HCT116 (cell line): ENCODE measurements at regions not wholly inside any gene's neighbourhood (a gene's known extent, or its start where the extent isn't known, plus 50 kb on each side); places are given as distances from the start of the nearest gene placed in this dataset.

Experiments
- ATAC-seq: fragments of 200-7000 bp; cut with Tn5 transposase; 2 replicates; pipeline ENCODE4 v1.9.1; 2020; ENCODE audit warnings: mild to moderate bottlenecking, moderate library complexity
- BruUV-seq: library from RNA; stranded (reverse); fragments of 400-500 nt; replicated peaks from 2 replicates; lab custom pipeline; 2021; lab: Mats Ljungman, UMichigan
- CTCF ChIA-PET: fragments of 300-600 bp; sonication (Branson Sonifier 250); formaldehyde crosslinking; loops from one replicate; lab custom pipeline; 2021; ENCODE audit warnings: antibody characterized with exemption; lab: Charles Lee
- POLR2A ChIA-PET: fragments of 300-600, 350-600 bp; sonication (Branson Sonifier 250); formaldehyde crosslinking; loops from one replicate; lab custom pipeline; 2021; ENCODE audit warnings: antibody characterized with exemption; lab: Charles Lee
- RAD21 ChIA-PET, 2 experiments: fragments of 300-600 bp; sonication (Branson Sonifier 250); formaldehyde crosslinking; loops; one replicate each; lab custom pipeline; 2023; ENCODE audit warnings: low total read pairs in 2 of 2; ENCODE audit not compliant: uncharacterized antibody in 2 of 2, unreplicated experiment in 2 of 2, low non-redundant PET in 1 of 2; lab: Charles Lee
- DNase-seq: peaks from one replicate; pipeline ENCODE4 v3.0.0-alpha.2; 2010; ENCODE audit warnings: low read depth, low spot score
- H2AFZ ChIP-seq: fragments of 200-600 bp; shearing (Covaris generic), sonication (generic); 2 replicates; pipeline ENCODE4 v1.6.1; 2017; ENCODE audit warnings: low read depth, mixed run types, mixed read lengths, antibody characterized with exemption, low read length; ENCODE audit not compliant: poor library complexity, severe bottlenecking
- H3K27ac ChIP-seq: 2 replicates; pipeline ENCODE4 v1.5.1; 2012; ENCODE audit warnings: low read depth, low read length
- H3K27me3 ChIP-seq: fragments of 200-600 bp; sonication (generic); 2 replicates; pipeline ENCODE4 v1.6.1; 2016; ENCODE audit warnings: mixed run types, low read length, mixed read lengths; ENCODE audit not compliant: insufficient read depth
- H3K36me3 ChIP-seq, 2 experiments: fragments of 200-500 bp in 1 of 2; fragments of 200-600 bp in 1 of 2; sonication (Bioruptor generic) in 1 of 2; sonication (generic) in 1 of 2; 2 replicates each; pipeline versions ENCODE4 v1.5.1 to v1.6.1; 2014 to 2016; ENCODE audit warnings: low read length in 2 of 2, inconsistent platforms in 1 of 2, mixed read lengths in 1 of 2, mixed run types in 1 of 2; ENCODE audit not compliant: insufficient read depth in 2 of 2, control insufficient read depth in 1 of 2
- H3K4me1 ChIP-seq, 2 experiments: fragments of 200-600 bp in 1 of 2; sonication (generic) in 1 of 2; 2 replicates each; pipeline versions ENCODE4 v1.5.1 to v1.6.1; 2012 to 2017; ENCODE audit warnings: low read length in 2 of 2, inconsistent platforms in 1 of 2, mild to moderate bottlenecking in 1 of 2, mixed read lengths in 1 of 2, mixed run types in 1 of 2, moderate library complexity in 1 of 2; ENCODE audit not compliant: insufficient read depth in 2 of 2, control insufficient read depth in 1 of 2
- H3K4me2 ChIP-seq: fragments of 200-600 bp; sonication (generic); 2 replicates; pipeline ENCODE4 v1.6.1; 2017; ENCODE audit warnings: mixed run types, low read length, mixed read lengths
- H3K4me3 ChIP-seq, 2 experiments: fragments of 200-600 bp in 1 of 2; sonication (generic) in 1 of 2; replicated peaks in 1 of 2; 2 replicates each; pipeline ENCODE4 v1.5.1; 2011 to 2016; ENCODE audit warnings: low read length in 2 of 2, control low read depth in 1 of 2, low read depth in 1 of 2, mild to moderate bottlenecking in 1 of 2, mixed read lengths in 1 of 2, mixed run types in 1 of 2
- H3K79me2 ChIP-seq: fragments of 200-600 bp; sonication (generic); 2 replicates; pipeline ENCODE4 v1.6.1; 2017; ENCODE audit warnings: mild to moderate bottlenecking, mixed run types, low read length, moderate library complexity, mixed read lengths; ENCODE audit not compliant: insufficient read depth
- H3K9ac ChIP-seq: fragments of 200-600 bp; sonication (generic); 2 replicates; pipeline ENCODE4 v1.6.1; 2016; ENCODE audit warnings: low read length, mixed read lengths
- H3K9me2 ChIP-seq: fragments of 200-600 bp; sonication (generic), shearing (Covaris generic); 2 replicates; pipeline ENCODE4 v1.6.1; 2017; ENCODE audit warnings: mixed run types, mild to moderate bottlenecking, moderate library complexity; ENCODE audit not compliant: insufficient read depth
- H3K9me3 ChIP-seq, 2 experiments: fragments of 200-500 bp in 1 of 2; fragments of 200-600 bp in 1 of 2; sonication (Bioruptor generic) in 1 of 2; sonication (generic) in 1 of 2; 2 replicates each; pipeline ENCODE4 v1.6.1; 2014 to 2017; ENCODE audit warnings: low read length in 2 of 2, mixed read lengths in 2 of 2, inconsistent platforms in 1 of 2, low read depth in 1 of 2, mild to moderate bottlenecking in 1 of 2, mixed run types in 1 of 2, moderate library complexity in 1 of 2; ENCODE audit not compliant: control insufficient read depth in 1 of 2, insufficient read depth in 1 of 2
- H4K20me1 ChIP-seq: fragments of 200-600 bp; sonication (generic), shearing (Covaris generic); 2 replicates; pipeline ENCODE4 v1.6.1; 2017; ENCODE audit warnings: mixed run types, mild to moderate bottlenecking, moderate library complexity; ENCODE audit not compliant: insufficient read depth
- CBX3 ChIP-seq: IDR thresholded peaks from 2 replicates; pipeline ENCODE4 v1.6.1; 2012; ENCODE audit warnings: low read depth
- CEBPB ChIP-seq: IDR thresholded peaks from 2 replicates; pipeline ENCODE4 v1.6.1; 2012; ENCODE audit warnings: low read depth
- CTCF ChIP-seq, 3 experiments: fragments of 200-600 bp in 1 of 3; sonication (generic) in 1 of 3; IDR thresholded peaks in 2 of 3; conservative IDR thresholded peaks in 1 of 3; 2 replicates each; pipeline ENCODE4 v1.5.1; 2012 to 2017; ENCODE audit warnings: low read depth in 2 of 3, low read length in 2 of 3, antibody characterized with exemption in 1 of 3, borderline replicate concordance in 1 of 3, control low read depth in 1 of 3, mild to moderate bottlenecking in 1 of 3, mixed read lengths in 1 of 3, mixed run types in 1 of 3, moderate library complexity in 1 of 3; ENCODE audit not compliant: insufficient read depth in 1 of 3
- ELF1 ChIP-seq: IDR thresholded peaks from 2 replicates; pipeline ENCODE4 v1.6.1; 2012; ENCODE audit warnings: low read depth, borderline replicate concordance
- EZH2 ChIP-seq: fragments of 200-600 bp; sonication (generic); IDR thresholded peaks from 2 replicates; pipeline ENCODE4 v1.6.1; 2017; ENCODE audit warnings: antibody characterized with exemption, mixed run types
- EZH2phosphoT487 ChIP-seq: fragments of 200-600 bp; IDR thresholded peaks from 2 replicates; pipeline ENCODE4 v1.6.1; 2018; ENCODE audit warnings: antibody characterized with exemption, borderline replicate concordance
- FOSL1 ChIP-seq: IDR thresholded peaks from 2 replicates; pipeline ENCODE4 v1.6.1; 2012; ENCODE audit warnings: low read depth
- JUND ChIP-seq: IDR thresholded peaks from 2 replicates; pipeline ENCODE4 v1.6.1; 2012
- MAX ChIP-seq: IDR thresholded peaks from 2 replicates; pipeline ENCODE4 v1.6.1; 2012
- POLR2A ChIP-seq: IDR thresholded peaks from 2 replicates; pipeline ENCODE4 v1.7.0; 2011; ENCODE audit warnings: borderline replicate concordance; ENCODE audit not compliant: insufficient read depth, insufficient read length; ENCODE audit errors: extremely low read depth
- POLR2AphosphoS5 ChIP-seq: IDR thresholded peaks from 2 replicates; pipeline ENCODE4 v1.6.1; 2011; ENCODE audit warnings: mild to moderate bottlenecking, low read depth, low read length, moderate library complexity
- RAD21 ChIP-seq: IDR thresholded peaks from 2 replicates; pipeline ENCODE4 v1.6.1; 2012; ENCODE audit warnings: low read depth, mild to moderate bottlenecking
- SIN3A ChIP-seq: IDR thresholded peaks from 2 replicates; pipeline ENCODE4 v1.6.1; 2012; ENCODE audit warnings: low read depth
- SRF ChIP-seq: IDR thresholded peaks from 2 replicates; pipeline ENCODE4 v1.6.1; 2012; ENCODE audit warnings: low read depth
- TCF7L2 ChIP-seq: IDR thresholded peaks from 2 replicates; pipeline ENCODE4 v1.7.0; 2011; ENCODE audit warnings: borderline replicate concordance, inconsistent platforms; ENCODE audit not compliant: insufficient read depth, insufficient read length; ENCODE audit errors: extremely low read depth
- YY1 ChIP-seq: IDR thresholded peaks from 2 replicates; pipeline ENCODE4 v1.6.1; 2011; ENCODE audit warnings: low read length, low read depth, moderate library complexity, mild to moderate bottlenecking; ENCODE audit not compliant: insufficient replicate concordance; ENCODE audit errors: extremely low read depth
- ZFX ChIP-seq: fragments of 450-650 bp; IDR thresholded peaks from 2 replicates; pipeline ENCODE4 v1.6.1; 2017
- ZNF274 ChIP-seq: fragments of 200-500 bp; sonication (Bioruptor generic); IDR thresholded peaks from 2 replicates; pipeline ENCODE4 v1.6.1; 2014; ENCODE audit warnings: mild to moderate bottlenecking, low read depth, low read length, inconsistent platforms
- intact Hi-C: fragments of 100-400 bp; cut with micrococcal nuclease; formaldehyde crosslinking; loops from 2 replicates; pipeline ENCODE4 v1.10.0; 2022
- TF ChIP-seq, protein P1 (sequence below): IDR thresholded peaks from 2 replicates; pipeline ENCODE4 v1.6.1; 2012
- TF ChIP-seq, protein P2 (sequence below): IDR thresholded peaks from 2 replicates; pipeline ENCODE4 v1.6.1; 2011; ENCODE audit warnings: mild to moderate bottlenecking, low read length, moderate library complexity; ENCODE audit not compliant: insufficient replicate concordance; ENCODE audit errors: extremely low read depth

DNA sequence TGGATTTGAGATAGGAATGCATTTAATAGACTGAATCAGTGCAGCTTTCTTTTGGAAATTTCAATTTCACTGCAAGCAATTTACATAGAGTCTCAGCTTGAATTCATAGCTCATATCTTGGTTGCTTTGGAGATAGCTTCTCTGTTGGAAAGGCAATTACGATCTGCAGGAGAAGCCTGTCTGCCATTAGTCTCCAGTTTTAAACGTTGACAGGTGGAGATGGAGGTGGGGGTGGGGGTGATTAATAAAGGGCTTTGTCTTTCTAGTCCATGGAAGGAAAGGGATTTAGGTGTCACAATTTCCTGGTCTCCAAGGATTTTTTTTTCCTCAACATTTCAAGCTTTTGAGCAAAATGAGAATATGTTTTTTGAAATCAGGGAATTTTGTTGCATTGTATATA is 184.7 kb downstream of the CARTPT start:
- RAD21 ChIA-PET: no interaction called here
- no peak for DNase-seq
- Histone ChIP-seq H3K79me2 (no peaks in the 10 kb centered on the region), H3K4me2 (no peak overlapping the region), H2AFZ (no peak overlapping the region), H3K9ac (no peak overlapping the region), H3K4me1 (peaks cover 16 to 28% of the 10 kb centered on the region in 2 experiments), H3K9me3 (no peaks in the 10 kb centered on the region), H3K27ac (no peak overlapping the region), H3K4me3 (no peak overlapping the region), H4K20me1 (no peaks in the 10 kb centered on the region), H3K36me3 (no peaks in the 10 kb centered on the region), H3K9me2 (no peaks in the 10 kb centered on the region)
- no TSS peak for BruUV-seq
- POLR2A ChIA-PET: no interaction called here
- intact Hi-C loops: no loop called here
- CTCF ChIA-PET: no interaction called here
- no peak for TF ChIP-seq ZNF274
- TF ChIP-seq CEBPB: no peak
- TF ChIP-seq, protein P1, sequence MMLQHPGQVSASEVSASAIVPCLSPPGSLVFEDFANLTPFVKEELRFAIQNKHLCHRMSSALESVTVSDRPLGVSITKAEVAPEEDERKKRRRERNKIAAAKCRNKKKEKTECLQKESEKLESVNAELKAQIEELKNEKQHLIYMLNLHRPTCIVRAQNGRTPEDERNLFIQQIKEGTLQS: no peak
- TF ChIP-seq POLR2AphosphoS5: no peak
- TF ChIP-seq ELF1: no peak
- no peak for TF ChIP-seq SIN3A
- no peak for TF ChIP-seq JUND
- TF ChIP-seq SRF: no peak
- TF ChIP-seq CTCF (IDR thresholded peaks at IDR 0.05 in 2 of 3, conservative IDR thresholded peaks at IDR 0.05 in 1 of 3; ENCODE audit: borderline replicate concordance in 1 of 3, insufficient read depth in 1 of 3, low read depth in 2 of 3, low read length in 2 of 3): no peak
- TF ChIP-seq FOSL1: no peak
- TF ChIP-seq, protein P2, sequence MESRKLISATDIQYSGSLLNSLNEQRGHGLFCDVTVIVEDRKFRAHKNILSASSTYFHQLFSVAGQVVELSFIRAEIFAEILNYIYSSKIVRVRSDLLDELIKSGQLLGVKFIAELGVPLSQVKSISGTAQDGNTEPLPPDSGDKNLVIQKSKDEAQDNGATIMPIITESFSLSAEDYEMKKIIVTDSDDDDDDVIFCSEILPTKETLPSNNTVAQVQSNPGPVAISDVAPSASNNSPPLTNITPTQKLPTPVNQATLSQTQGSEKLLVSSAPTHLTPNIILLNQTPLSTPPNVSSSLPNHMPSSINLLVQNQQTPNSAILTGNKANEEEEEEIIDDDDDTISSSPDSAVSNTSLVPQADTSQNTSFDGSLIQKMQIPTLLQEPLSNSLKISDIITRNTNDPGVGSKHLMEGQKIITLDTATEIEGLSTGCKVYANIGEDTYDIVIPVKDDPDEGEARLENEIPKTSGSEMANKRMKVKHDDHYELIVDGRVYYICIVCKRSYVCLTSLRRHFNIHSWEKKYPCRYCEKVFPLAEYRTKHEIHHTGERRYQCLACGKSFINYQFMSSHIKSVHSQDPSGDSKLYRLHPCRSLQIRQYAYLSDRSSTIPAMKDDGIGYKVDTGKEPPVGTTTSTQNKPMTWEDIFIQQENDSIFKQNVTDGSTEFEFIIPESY: no peak
- no peak for TF ChIP-seq CBX3
- TF ChIP-seq MAX: no peak
- TF ChIP-seq ZFX: no peak
- TF ChIP-seq EZH2: no peak
- TF ChIP-seq TCF7L2: no peak
- TF ChIP-seq POLR2A: no peak
- TF ChIP-seq EZH2phosphoT487: no peak
- TF ChIP-seq RAD21: no peak
- TF ChIP-seq YY1: no peak
- TF ChIP-seq, all 23 proteins: peak for 0
- no peaks in the 10 kb centered on the region for H3K27me3 ChIP-seq
- ATAC-seq: no peak
